Activated T-helper 2 cell treated with anti-CD3 and anti-CD28 coated beads, Interferon-gamma antibody, Interleukin-2, Interleukin-4, amounts not matched to agents 10 μg/mL and 5 μg/mL and 100 μg/mL, durations not matched to agents 14 hours and 24 hours and 36 hours (primary cell): ENCODE measurements at regions not wholly inside any gene's neighbourhood (a gene's known extent, or its start where the extent isn't known, plus 50 kb on each side); places are given as distances from the start of the nearest gene placed in this dataset.
"Not testable (repeated sequence)": the region's sequence is repeated elsewhere in the genome, so short reads cannot be mapped to it uniquely, and the experiment has no call there.

Experiments used
- DNase-seq: peaks from one replicate; pipeline ENCODE4 v3.0.0; 2021; ENCODE audit warnings: low spot score
- H3K27ac Mint-ChIP-seq: one replicate; pipeline ENCODE4 v1.8.0; 2021; ENCODE audit warnings: mixed read lengths
- H3K27me3 Mint-ChIP-seq: one replicate; pipeline ENCODE4 v1.8.0; 2021; ENCODE audit warnings: low read depth, mixed read lengths
- H3K36me3 Mint-ChIP-seq: one replicate; pipeline ENCODE4 v1.8.0; 2021; ENCODE audit warnings: low read depth, mixed read lengths
- H3K4me1 Mint-ChIP-seq: one replicate; pipeline ENCODE4 v1.8.0; 2021; ENCODE audit warnings: low read depth, mixed read lengths
- H3K4me3 Mint-ChIP-seq: one replicate; pipeline ENCODE4 v1.8.0; 2021; ENCODE audit warnings: low read depth, mild to moderate bottlenecking, moderate library complexity, mixed read lengths
- H3K9me3 Mint-ChIP-seq: one replicate; pipeline ENCODE4 v1.8.0; 2021; ENCODE audit warnings: mixed read lengths
- intact Hi-C: fragments of 100-400 bp; cut with micrococcal nuclease; formaldehyde crosslinking; loops from one replicate; pipeline ENCODE4 v1.15.1; 2023

DNA sequence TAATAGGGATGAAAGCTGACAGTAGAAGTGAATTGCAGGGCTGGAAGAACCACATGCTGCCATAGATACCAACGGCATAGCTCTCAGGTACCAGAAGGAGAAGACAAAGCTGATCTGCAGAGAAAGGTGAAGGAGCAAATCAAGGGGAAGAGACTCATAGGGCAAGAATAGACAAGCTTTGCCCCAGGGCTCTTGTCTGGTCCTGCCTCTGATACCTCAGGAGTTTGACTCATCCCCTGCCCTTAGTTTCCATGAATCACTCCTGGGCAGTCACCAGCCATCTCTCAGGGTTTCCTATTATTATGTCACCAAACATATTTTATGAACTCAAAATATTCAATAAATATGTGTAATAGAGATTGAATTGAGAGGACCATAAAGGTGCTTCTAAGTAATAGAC, 800.9 kb downstream of the DNAH5 start:
- H3K27me3 Mint-ChIP-seq: no peaks in the 10 kb centered on the region

DNA sequence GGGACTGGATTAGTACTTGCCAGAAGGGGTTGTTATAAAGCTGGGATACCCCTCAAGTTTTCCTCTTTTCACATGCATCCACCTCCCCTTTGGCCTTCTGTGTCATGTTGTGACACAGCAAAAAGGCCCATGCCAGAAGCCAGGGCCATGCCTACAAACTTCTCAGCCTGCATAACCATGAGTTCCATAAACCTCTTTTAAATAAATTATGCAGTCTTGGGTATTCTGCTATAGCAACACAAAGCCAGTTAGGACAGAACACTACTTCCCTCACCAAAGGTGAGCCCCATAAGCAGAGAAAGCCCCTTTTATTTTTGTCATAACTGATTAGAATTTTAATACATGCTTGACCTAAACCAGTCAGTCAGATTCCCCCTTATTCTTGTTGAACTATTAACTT, 801.3 kb downstream of the DNAH5 start:
- no peaks in the 10 kb centered on the region for H3K27me3 Mint-ChIP-seq
- no peak for DNase-seq
- H3K27ac Mint-ChIP-seq: no peak overlapping the region
- no peak overlapping the region for H3K4me3 Mint-ChIP-seq
- no peaks in the 10 kb centered on the region for H3K36me3 Mint-ChIP-seq
- intact Hi-C loops: no loop called here
- no peaks in the 10 kb centered on the region for H3K4me1 Mint-ChIP-seq
- H3K9me3 Mint-ChIP-seq: peaks cover 38% of the 10 kb centered on the region

More for the DNA sequence above, 800.9 kb downstream of the DNAH5 start:
- H3K9me3 Mint-ChIP-seq: peaks cover 36% of the 10 kb centered on the region
- no peak for DNase-seq
- intact Hi-C loops: no loop called here
- H3K27ac Mint-ChIP-seq: no peak overlapping the region
- no peaks in the 10 kb centered on the region for H3K4me1 Mint-ChIP-seq
- H3K36me3 Mint-ChIP-seq: no peaks in the 10 kb centered on the region
- no peak overlapping the region for H3K4me3 Mint-ChIP-seq

- H3K4me1 Mint-ChIP-seq: no peaks in the 10 kb centered on the region
- peaks cover 38% of the 10 kb centered on the region for H3K9me3 Mint-ChIP-seq
- intact Hi-C loops: no loop called here
- no peaks in the 10 kb centered on the region for H3K36me3 Mint-ChIP-seq
- H3K27me3 Mint-ChIP-seq: no peaks in the 10 kb centered on the region
- no peak for DNase-seq
- H3K4me3 Mint-ChIP-seq: no peak overlapping the region
- no peak overlapping the region for H3K27ac Mint-ChIP-seq
Observed at GRCh38 chr5:13133951-13134350, 810.5 kb downstream of the DNAH5 start.

- peaks cover 47% of the 10 kb centered on the region for H3K9me3 Mint-ChIP-seq
- no peak overlapping the region for H3K27ac Mint-ChIP-seq
Observed at GRCh38 chr5:13115476-13115875, 829.0 kb downstream of the DNAH5 start.

GRCh38 chr5:13108265-13108664, 836.2 kb downstream of the DNAH5 start:
- intact Hi-C loops: no loop called here
- H3K36me3 Mint-ChIP-seq: no peaks in the 10 kb centered on the region
- H3K4me3 Mint-ChIP-seq: no peak overlapping the region

More at GRCh38 chr5:13115476-13115875, 829.0 kb downstream of the DNAH5 start:
- no peak for DNase-seq
- intact Hi-C loops: no loop called here
- Mint-ChIP-seq H3K36me3 (no peaks in the 10 kb centered on the region), H3K27me3 (no peaks in the 10 kb centered on the region), H3K4me1 (no peaks in the 10 kb centered on the region), H3K4me3 (no peak overlapping the region)

GRCh38 chr5:13107537-13107936, 837.0 kb downstream of the DNAH5 start:
- intact Hi-C loops: no loop called here
- H3K27me3 Mint-ChIP-seq: no peaks in the 10 kb centered on the region
- H3K9me3 Mint-ChIP-seq: peaks cover 35% of the 10 kb centered on the region
- no peak for DNase-seq
- no peaks in the 10 kb centered on the region for H3K36me3 Mint-ChIP-seq
- no peak overlapping the region for H3K4me3 Mint-ChIP-seq
- no peak overlapping the region for H3K27ac Mint-ChIP-seq
- H3K4me1 Mint-ChIP-seq: no peaks in the 10 kb centered on the region

More at GRCh38 chr5:13108265-13108664, 836.2 kb downstream of the DNAH5 start:
- Mint-ChIP-seq H3K4me1 (no peaks in the 10 kb centered on the region), H3K9me3 (peaks cover 36% of the 10 kb centered on the region), H3K27me3 (no peaks in the 10 kb centered on the region), H3K27ac (no peak overlapping the region)
- no peak for DNase-seq

DNA sequence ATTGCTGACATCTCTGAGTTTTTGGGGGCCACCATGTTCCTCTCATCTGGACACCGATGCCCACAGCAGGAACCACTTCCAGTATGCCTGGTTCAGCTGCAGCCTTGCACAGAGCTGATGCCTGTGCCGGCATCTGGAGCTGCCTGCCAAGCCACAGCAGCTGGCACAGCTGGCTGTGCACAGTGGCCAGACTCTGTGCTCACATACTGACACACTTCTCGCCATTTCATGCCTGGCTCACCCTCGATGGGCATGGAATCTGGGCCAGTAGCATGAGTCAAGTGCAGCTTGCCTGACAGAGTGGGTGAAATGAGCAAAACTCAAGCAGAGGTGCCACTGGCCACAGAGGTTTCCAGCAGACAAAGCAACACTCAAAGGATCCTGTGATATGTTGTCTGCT, 863.4 kb downstream of the DNAH5 start:
- no peak for DNase-seq
- H3K4me3 Mint-ChIP-seq: no peak overlapping the region
- no peaks in the 10 kb centered on the region for H3K27me3 Mint-ChIP-seq
- intact Hi-C loops: no loop called here
- peaks cover 48% of the 10 kb centered on the region for H3K9me3 Mint-ChIP-seq
- H3K4me1 Mint-ChIP-seq: no peaks in the 10 kb centered on the region
- H3K36me3 Mint-ChIP-seq: no peaks in the 10 kb centered on the region
- no peak overlapping the region for H3K27ac Mint-ChIP-seq

GRCh38 chr5:13072936-13073335, 871.6 kb downstream of the DNAH5 start:
- H3K27ac Mint-ChIP-seq, DNase-seq, H3K27me3 Mint-ChIP-seq, H3K4me3 Mint-ChIP-seq, H3K36me3 Mint-ChIP-seq, intact Hi-C loops, H3K4me1 Mint-ChIP-seq: not testable (repeated sequence)
- peaks cover 50% of the 10 kb centered on the region for H3K9me3 Mint-ChIP-seq

DNA sequence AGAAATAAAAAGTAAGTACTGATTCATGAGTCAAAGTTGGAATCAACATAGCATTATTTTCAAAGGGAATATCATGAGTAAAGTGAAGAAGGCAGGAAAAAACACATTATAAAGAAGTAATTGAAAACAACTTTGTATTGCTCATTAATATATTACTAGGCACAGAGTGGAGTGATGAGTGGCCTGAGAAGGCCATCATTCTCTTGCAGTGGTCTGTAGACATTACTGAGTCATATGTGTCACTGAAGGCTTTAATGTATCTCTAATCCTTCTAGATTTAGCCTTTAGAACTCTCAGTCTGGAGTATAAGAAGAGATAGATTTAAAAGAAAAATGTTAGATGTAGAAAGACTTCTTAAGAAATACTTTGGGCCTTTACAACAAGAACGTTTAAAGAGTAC, 881.4 kb downstream of the DNAH5 start:
- no peaks in the 10 kb centered on the region for H3K4me1 Mint-ChIP-seq
- no peak overlapping the region for H3K4me3 Mint-ChIP-seq
- H3K27me3 Mint-ChIP-seq: no peaks in the 10 kb centered on the region
- no peak for DNase-seq
- no peaks in the 10 kb centered on the region for H3K36me3 Mint-ChIP-seq
- H3K27ac Mint-ChIP-seq: no peak overlapping the region
- peaks cover 59% of the 10 kb centered on the region for H3K9me3 Mint-ChIP-seq
- intact Hi-C loops: no loop called here

- Mint-ChIP-seq H3K9me3 (peaks cover 54% of the 10 kb centered on the region), H3K36me3 (no peaks in the 10 kb centered on the region)
Observed at GRCh38 chr5:13045897-13046551, 898.5 kb downstream of the DNAH5 start.

GRCh38 chr5:13034061-13034460, 910.4 kb downstream of the DNAH5 start:
- no peak overlapping the region for H3K27ac Mint-ChIP-seq
- H3K4me1 Mint-ChIP-seq: no peaks in the 10 kb centered on the region
- H3K9me3 Mint-ChIP-seq: peaks cover 39% of the 10 kb centered on the region
- intact Hi-C loops: no loop called here
- no peak for DNase-seq
- H3K4me3 Mint-ChIP-seq: no peak overlapping the region
- H3K36me3 Mint-ChIP-seq: no peaks in the 10 kb centered on the region
- no peaks in the 10 kb centered on the region for H3K27me3 Mint-ChIP-seq

More at GRCh38 chr5:13045897-13046551, 898.5 kb downstream of the DNAH5 start:
- DNase-seq: no peak
- no peak overlapping the region for H3K27ac Mint-ChIP-seq
- H3K4me1 Mint-ChIP-seq: no peaks in the 10 kb centered on the region
- H3K27me3 Mint-ChIP-seq: no peaks in the 10 kb centered on the region
- no peak overlapping the region for H3K4me3 Mint-ChIP-seq
- intact Hi-C loops: no loop called here

- H3K36me3 Mint-ChIP-seq: no peaks in the 10 kb centered on the region
- no peak overlapping the region for H3K4me3 Mint-ChIP-seq
- no peak overlapping the region for H3K27ac Mint-ChIP-seq
- no peaks in the 10 kb centered on the region for H3K4me1 Mint-ChIP-seq
- peaks cover 51% of the 10 kb centered on the region for H3K9me3 Mint-ChIP-seq
- H3K27me3 Mint-ChIP-seq: no peaks in the 10 kb centered on the region
- intact Hi-C loops: no loop called here
- DNase-seq: no peak
Observed at GRCh38 chr5:13029211-13029610, 915.3 kb downstream of the DNAH5 start.

- Mint-ChIP-seq H3K4me1 (no peaks in the 10 kb centered on the region), H3K9me3 (peaks cover 51% of the 10 kb centered on the region), H3K27me3 (no peaks in the 10 kb centered on the region), H3K27ac (no peak overlapping the region), H3K4me3 (no peak overlapping the region), H3K36me3 (no peaks in the 10 kb centered on the region)
- no peak for DNase-seq
- intact Hi-C loops: no loop called here
Observed at GRCh38 chr5:13027874-13028273, 916.6 kb downstream of the DNAH5 start.

DNA sequence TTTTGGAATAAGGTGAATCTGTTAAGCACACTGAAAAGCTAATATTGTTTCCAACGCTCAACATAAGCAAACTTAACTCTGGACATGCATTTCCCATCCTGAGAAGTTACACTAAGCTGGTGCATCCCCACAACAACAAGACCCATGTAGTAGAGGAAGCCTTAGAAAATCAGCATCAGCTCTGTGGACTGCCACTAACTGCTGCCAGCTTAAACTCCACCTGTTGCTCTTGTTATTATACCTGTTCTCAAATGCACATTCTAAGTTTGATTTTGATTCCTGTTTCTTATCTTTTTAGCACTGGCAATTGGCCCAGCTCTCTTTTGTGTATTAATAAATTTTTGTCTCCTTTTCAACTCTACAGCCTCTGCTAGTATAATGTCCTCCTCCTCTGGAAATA, 924.8 kb downstream of the DNAH5 start:
- no peak overlapping the region for H3K4me3 Mint-ChIP-seq
- H3K36me3 Mint-ChIP-seq: no peaks in the 10 kb centered on the region
- H3K27ac Mint-ChIP-seq: no peak overlapping the region
- peaks cover 30% of the 10 kb centered on the region for H3K9me3 Mint-ChIP-seq
- H3K27me3 Mint-ChIP-seq: no peaks in the 10 kb centered on the region
- H3K4me1 Mint-ChIP-seq: no peaks in the 10 kb centered on the region
- intact Hi-C loops: no loop called here
- DNase-seq: no peak
